HG02885 (cell line): ENCODE measurements at regions not wholly inside any gene's neighbourhood (a gene's known extent, or its start where the extent isn't known, plus 50 kb on each side); places are given as distances from the start of the nearest gene placed in this dataset.

ENCODE experiments used
- ATAC-seq: cut with Tn5 transposase; IDR thresholded peaks from one replicate; pipeline ENCODE4 v1.9.1; 2021; ENCODE audit warnings: mild to moderate bottlenecking; ENCODE audit not compliant: unreplicated experiment, poor library complexity

- ATAC-seq, result no peak
These were observed 143.1 kb downstream of the SLC41A2 start for GRCh38 chr12:104814944-104815343.
